ENCODE measurements at regions not wholly inside any gene's neighbourhood (a gene's known extent, or its start where the extent isn't known, plus 50 kb on each side); places are given as distances from the start of the nearest gene placed in this dataset.
"Not testable (repeated sequence)": the region's sequence is repeated elsewhere in the genome, so short reads cannot be mapped to it uniquely, and the experiment has no call there.

DNA sequence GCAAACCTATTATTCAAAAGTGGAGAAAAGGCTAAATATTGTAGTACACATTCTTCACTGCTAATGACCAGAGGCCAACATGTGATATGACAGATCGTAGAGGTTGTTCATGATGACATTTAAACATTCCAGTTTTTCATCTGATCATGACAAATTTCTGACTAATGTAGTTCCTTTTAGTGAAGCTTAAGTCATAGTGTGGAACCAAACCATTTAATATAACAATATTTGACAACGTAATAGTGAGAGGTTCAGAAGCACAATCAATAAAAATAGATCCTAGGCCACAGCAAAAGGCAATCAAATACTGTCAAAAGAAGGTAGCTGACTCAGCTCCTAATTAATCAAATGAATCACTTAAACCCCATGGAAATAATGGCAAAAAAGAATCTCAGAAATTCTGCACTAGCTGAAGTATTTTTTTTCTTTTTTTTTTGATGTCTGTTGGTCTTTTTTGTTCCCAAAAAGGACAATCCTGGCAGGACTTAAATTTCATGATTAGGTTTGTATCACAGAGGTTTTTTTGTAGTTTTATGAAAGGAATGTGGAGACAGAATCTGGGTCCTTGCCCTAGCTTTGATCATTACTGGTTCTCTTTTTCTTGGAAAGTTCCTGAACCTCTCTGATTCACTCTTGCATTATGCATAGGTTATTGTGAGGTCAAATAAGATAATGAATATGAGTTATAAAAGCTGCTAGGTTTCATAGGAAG is 795.0 kb downstream of the DTWD2 start:
- no peak for DNase-seq

DNA sequence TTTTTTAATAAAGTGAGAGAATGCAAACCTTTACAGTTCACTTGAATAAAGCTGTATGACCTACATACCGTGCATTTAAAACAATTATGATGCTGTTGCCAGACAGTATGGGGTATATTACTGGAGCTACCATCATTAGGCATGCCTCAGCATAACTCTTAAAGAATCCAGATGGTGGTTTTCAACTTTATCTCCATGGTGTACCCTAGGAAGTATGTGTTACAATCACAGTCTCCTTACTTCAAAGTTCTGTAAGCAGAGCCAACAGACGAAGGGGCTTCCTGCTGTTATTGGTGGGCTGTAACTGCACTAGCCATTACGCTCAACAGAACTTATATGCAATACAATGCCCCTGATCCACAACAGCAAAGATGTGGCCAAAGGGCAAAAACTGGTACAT is 803.3 kb downstream of the DTWD2 start:
- no peak for DNase-seq

DNA sequence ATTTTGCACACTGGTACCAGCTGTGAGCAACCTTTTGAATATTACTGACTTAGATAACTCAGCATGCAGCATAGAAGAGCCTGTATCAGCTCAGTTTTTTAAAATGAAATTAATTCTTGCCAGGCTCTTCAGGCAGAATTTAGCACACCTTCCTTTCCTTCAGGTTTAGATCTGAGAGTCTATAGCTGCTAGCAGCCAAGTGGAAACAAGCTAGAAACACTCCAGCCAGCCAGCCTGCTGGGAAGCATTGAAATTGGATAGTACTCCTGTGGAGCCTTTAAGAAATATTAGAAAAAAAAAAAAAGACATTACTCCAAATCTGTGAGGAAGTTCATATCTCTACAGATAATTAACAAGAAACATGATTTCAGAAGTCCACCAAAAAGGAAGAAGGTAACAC is 812.2 kb downstream of the DTWD2 start:
- DNase-seq = no peak

DNA sequence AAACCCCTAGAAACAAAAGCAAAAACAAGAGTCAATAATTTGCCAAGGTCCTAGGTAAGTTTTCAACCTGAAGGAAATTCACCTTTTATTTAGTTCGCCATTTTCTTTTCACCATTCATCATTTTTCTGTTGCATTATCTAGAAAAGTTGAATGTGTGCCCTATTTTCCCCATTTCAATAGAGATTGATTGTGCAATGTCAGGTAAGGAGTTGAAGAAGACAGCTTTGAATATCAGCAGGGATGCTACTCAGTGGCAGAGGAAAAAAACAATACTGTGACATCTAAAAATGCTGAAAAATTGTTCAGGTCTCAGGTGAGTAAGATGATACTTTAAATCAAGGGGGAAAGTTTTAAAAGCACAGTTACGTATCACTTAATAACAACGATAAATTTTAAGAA is 813.7 kb downstream of the DTWD2 start:
- no peak for DNase-seq

DNA sequence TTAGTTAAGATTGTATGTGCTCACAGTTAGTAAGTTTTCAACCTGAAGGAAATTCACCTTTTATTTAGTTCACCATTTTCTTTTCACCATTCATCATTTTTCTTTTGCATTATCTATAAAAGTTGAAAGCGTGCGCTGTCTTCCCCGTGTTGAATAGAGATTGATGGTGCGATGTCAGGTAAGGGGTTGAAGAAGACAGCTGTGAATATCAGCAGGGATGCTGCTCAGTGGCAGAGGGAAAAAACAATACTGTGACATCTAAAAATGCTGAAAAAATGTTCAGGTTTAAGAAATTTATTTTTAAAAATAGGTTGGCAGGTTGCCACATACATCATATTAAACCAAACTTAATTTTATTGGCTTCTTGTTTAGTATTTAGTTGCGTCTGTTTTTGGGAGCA is 815.0 kb downstream of the DTWD2 start:
- DNase-seq = no peak

DNA sequence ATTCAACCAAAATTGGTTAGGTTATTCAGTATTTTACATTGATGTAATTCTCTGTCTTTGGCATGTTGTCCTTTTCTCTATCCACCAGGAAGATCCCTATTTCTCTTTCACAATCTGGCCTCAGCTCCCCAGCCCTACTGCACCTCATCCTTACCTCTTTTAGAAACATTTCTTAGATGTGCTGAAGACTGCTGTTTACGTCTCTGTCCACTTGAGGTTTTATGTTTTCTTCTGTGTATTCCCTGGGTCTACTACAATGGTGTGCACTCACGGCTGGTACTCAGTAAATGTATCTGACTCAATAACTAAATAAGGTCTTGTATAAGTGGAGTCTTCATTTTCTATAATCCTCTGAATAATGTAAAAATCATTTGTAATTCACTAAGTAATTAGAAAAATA is 822.7 kb downstream of the DTWD2 start:
- no peak for DNase-seq

DNA sequence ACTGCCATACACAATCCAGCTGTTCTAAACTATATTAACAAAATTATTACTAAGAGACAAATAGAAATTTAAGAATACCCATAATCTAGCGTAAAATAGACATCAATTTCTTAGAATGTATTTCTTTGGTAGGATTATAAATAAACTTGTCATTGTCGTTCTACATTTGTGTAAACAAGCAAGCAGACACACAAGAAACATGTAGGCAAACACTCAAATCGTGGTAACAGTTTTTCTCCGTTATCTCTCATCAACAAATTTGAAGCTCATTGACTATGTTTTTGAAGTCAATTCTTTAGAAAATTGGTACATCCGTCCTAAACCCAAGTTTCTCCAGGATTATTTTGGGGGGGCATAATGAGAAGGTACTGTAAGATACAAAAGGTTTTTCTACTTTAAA is 832.2 kb downstream of the DTWD2 start:
- DNase-seq = no peak

DNA sequence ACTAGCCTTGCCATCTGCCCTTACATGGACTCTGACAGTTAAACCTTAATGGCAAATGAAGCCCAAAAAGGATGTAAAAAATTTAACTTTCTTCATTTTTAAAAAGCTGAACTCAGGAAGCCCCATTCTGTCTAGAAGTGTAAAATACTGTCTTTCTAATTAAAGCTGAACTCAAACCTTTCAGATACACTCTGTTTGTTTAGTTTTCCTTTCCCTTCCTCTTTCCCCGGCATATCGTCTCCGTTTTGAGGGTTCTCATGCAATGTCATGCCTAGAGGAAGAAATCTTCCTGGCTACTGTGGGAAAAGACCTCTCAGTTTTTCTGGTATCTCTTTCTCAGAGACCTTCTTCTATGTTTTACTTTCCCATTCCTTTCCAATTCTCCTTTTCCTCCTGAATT is 841.5 kb downstream of the DTWD2 start:
- no peak for DNase-seq

DNA sequence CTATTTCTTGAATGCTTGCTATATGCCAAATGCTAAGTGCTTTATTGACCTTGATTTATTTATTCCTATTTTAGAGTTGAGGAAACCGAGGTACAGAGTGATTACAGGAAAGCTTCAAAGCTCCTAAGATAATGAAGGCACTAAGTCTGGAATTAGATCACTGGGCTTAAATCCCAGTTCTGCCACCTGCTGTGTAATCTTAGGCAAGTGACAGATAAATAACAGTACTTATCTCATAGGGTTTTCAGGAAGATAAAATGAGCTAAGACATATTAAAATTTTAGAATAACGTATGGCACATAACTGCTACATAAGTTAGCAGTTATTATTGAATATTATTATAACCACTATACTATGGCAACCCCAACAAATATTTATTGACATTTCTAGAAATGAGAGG is 843.8 kb downstream of the DTWD2 start:
- DNase-seq = no peak

DNA sequence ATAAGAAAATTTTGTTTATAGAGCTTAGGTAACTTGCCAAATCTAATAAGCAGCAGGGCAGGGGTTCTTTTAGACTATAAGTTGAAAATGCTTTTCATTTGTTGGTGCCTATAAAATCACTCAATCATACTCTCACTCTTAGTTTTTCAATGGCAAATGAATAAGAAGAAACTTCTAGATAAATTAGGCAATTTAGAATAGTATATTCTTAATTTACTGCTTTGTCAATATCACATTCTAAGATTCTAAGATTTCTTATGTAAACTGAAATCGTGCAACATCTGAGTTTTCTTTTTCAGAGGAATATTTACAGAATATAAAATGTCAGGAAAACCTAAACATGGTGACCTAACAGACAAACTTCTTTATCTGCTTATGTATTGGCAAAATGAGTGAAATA is 849.0 kb downstream of the DTWD2 start:
- DNase-seq = no peak

DNA sequence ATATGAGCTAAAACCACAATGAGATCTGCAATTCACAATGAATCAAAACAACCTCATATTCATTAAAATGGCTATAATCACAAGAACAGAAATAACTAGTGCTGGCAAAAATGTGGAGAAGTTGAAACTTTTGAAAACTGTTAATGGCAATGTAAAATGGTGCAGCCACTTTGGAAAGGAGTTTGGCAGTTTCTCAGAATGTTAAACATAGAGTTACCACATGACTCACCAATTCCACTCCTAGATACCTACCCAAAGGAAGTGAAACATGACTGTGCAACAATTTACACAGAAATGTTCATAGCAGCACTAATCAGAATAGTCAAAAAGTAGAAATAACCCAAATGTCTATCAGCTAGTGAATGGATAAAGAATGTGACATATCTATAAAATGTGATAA is 862.2 kb downstream of the DTWD2 start:
- no peak for DNase-seq

DNA sequence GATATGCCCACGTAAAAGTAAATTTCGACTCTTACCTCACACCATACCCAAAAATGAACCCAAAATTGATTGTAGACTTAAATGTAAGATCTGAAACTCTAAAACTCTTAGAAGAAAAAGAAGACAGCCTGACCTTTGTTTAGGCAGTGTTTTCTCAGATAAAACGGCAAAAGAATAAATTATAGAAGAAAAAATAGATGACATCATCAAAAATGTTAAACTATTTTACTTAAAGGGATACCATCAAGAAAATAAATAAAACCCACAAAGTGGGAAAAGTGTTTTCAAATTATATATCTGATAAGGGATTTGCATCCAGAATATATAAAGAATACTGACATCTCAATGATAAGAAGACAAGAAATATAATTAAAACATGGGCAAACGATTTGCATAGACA is 862.7 kb downstream of the DTWD2 start:
- DNase-seq = no peak

DNA sequence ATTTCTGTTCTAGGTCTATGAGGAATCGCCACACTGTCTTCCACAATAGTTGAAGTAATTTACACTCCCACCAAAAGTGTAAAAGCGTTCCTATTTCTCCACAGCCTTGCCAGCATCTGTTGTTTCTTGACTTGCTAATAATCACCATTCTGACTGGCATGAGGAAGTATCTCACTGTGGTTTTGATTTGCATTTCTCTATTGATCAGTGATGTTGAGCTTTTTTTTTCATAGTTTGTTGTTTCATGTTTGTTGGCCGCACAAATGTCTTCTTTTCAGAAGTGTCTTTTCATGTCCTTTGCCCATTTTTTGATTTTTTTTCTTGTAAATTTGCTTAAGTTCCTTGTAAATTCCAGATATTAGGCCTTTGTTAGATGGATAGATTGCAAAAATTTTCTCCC is 867.1 kb downstream of the DTWD2 start:
- no peak for DNase-seq

DNA sequence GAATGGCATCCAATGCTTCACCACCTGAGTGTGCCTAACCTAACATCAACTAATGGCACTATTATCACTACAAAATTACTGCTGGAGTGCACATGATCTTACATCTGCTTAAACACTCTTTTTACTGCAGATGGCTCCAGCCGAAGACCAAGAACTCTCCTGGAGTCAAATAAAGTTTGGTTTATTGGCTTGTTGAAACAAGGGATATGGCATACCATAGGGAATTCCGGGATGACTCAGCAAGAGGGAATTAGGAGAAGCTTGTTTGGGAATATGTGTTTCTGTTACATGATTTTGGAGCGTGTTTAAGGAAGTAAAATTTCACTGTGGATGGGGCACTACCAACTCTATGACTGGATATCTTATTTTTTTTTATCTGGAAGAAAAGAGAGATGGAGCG is 872.6 kb downstream of the DTWD2 start:
- no peak for DNase-seq

DNA sequence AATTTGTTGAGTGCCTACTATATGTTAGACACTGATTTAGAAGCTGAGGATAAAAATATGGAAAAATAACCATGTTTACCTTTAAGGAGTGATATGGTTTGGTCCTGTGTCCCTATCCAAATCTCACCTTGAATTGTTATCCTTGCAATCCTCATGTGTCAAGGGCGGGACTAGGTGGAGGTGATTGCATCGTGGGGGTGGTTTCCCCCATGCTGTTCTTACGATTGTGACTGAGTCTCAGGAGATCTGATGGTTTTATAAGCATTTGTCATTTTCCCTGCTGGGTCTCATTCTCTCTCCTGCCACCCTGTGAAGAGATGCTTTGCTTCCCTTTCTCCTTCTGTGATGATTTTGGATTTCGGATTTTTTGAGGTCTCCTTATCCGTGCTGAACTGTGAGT is 876.4 kb downstream of the DTWD2 start:
- DNase-seq = no peak

DNA sequence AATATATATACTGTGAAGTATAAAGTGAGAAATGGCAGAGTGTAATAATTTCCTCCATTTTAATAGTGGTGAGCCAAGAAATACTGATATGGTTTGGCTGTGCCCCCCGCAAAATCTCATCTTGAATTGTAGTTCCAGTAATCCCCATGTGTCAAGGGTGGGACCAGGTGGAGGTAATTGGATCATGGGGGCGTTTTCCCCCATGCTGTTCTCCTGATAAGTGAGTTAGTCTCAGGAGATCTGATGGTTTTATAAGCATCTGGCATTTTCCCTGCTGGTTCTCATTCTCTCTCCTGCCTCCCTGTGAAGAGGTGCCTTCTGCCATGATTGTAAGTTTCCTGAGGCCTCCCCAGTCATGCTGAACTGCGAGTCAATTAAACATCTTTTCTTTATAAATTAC is 881.1 kb downstream of the DTWD2 start:
- not testable (repeated sequence) for DNase-seq

DNA sequence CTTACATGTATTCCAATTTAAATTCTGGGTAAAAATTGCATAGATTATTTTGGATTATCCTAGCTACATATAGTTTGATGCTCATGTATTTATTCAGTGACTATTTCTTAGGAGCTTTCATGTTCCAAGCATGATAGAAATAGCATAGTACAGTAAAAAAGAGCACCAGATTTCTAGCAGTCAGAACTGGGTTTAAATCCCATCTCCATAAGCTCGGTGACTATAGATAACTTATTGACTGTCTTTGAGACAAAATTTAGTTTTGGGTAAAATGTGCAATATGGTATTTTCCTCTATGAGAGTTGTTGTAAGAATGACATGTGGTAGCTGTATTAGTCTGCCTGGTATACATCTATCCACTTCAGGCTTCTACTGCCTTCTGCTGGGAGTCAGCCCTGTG is 889.6 kb downstream of the DTWD2 start:
- no peak for DNase-seq

DNA sequence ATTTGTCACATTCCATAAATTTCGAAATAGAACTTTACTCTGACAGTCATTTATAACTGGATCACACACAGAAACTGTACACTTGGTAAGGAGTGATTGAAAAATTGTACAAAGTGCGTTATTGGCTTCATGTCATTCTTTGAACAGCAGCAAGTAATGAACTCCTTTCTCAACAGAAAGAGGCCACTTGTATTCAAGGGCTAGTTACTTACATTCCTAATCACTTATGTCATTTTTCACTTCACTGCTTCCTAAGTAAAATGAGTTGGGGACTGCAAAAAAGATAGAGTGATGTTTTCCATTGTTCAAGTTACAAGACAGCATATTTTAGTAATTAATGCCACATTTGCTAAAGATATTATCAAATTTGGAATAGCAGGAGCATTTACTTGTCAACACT is 893.2 kb downstream of the DTWD2 start:
- peak; percentile 12 for DNase-seq

DNA sequence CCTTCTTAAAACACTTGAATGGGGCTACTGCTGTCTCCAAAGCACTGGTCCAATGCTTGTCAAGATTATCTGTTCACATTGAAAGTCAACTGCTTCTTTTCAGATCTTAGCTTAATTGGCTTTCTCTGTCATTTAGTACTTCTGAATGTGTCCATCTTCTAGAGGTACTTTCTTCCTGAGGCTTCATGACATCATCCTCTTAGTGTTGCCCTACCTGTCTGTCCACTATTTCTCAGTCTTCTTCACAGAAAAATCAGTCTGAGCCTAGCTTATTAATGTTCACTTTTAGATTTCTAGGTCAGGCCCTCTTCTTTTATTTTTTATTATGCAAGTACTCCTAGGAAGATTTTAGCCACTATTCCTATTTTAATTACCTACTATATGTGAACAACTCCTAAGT is 899.9 kb downstream of the DTWD2 start:
- no peak for DNase-seq

DNA sequence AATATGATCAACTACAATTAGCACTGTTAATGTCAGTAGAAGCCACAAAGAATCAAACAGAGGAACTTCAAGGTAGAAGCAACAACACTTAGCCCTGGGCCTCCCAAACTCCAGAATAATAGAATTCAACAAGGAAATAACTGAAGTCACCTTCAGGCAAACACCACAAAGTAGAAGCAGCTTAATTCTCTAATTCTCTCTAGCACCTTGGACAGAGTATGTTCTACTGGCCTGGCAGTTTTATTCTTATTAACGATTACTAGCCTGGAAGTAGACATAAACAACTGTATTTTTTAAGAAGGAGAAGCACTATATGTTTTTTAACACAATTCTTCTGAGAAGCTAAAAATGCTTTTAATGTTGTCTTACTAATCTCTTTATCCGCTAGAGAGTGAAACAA is 911.9 kb downstream of the DTWD2 start:
- no peak for DNase-seq

DNA sequence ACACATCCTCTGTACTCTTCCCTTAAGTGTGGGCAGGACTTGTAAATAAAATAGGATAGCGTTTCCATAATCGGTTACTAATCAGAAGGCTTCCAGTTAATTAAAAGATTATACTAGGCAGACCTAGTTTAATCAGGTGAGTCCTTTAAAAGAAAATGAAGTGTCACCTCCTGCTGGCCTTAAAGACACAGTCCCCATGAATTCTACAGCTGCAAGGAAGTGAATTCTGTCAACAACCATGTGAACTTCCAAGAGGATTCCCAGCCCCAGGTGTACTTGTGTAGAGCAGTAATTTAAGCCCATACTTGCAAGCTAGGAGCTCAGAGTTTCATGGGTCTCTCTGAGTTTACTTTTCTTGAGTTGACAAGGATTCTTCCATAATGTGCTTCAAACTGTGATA is 918.3 kb downstream of the DTWD2 start:
- no peak for DNase-seq

DNA sequence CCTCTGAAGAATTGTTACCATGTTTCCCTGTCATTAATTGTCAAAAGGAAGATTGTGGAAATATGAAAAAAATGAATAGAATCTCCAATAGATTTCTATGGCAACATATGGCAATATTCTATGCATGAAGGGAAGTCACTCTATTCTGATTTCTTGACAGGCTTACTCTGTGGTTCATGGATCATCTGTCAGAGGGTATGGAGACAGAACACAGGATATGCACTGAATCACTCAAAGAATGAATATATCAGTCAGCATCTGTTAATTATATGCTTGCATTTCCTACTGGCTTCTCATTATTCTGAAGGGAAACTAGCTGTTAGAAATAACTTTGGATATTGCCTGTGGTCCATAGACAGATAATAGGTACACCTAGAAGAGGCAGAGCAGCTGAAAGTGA is 918.9 kb downstream of the DTWD2 start:
- DNase-seq = no peak

DNA sequence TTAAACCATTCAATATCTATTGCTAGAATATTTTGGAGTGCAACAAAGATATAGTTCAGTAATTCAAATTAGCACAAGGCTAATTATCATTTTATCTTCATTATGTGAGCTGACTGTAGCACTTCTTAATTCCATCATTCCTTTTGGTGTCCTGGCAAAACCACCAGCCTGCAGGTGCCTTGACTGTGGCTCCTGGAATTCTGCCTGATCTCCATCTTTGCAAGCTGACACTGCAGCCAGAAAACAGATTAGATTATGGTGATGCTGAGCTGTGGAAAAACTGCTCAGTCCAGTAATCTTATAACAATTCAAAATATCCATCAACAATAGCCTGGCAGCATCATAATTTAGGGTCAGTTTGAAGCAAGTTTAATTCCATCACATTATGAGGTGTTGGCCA is 919.5 kb downstream of the DTWD2 start:
- no peak for DNase-seq

DNA sequence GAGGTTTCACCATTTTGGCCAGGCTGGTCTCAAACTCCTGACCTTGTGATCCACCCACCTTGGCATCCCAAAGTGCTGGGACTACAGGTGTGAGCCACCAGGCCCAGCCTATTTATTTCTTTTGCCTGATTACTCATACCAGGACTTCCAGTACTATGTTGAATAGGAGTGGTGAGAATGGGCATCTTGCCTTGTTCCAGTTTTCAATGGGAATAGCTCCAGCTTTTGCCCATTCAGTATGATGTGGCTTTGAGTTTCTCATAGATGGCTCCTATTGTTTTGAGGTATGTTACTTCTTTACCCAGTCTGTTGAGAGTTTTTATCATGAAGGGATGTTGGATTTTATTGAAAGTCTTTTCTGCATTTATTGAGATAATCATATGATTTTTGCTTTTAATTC is 924.5 kb downstream of the DTWD2 start:
- not testable (repeated sequence) for DNase-seq

DNA sequence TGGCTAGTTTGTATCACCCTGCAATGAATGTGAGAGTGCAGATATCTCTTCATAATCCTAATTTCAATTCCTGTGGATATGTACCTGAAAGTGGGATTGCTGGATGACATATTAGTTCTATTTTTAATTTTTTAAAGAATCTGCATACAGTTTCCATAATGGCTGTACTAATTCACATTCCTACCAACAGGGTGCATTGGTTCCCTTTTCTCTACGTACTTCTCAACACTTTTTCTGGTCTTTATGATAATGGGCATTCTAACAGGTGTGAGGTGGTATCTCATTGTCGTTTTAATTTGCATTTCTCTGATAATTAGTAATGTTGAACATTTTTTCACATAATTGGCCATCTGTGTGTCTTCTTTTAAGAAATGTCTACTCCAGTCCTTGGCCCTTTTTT is 927.5 kb downstream of the DTWD2 start:
- no peak for DNase-seq

All from muscle of arm (tissue), 1 donor.